NCI-H1930 (cell line): ENCODE measurements at regions not wholly inside any gene's neighbourhood (a gene's known extent, or its start where the extent isn't known, plus 50 kb on each side); places are given as distances from the start of the nearest gene placed in this dataset.
A peak's percentile ranks its signal among the peaks of the same experiment; 100 is the strongest.

Source experiments
- DNase-seq, 2 experiments: peaks; one replicate each; lab custom pipeline; 2025; lab: John Stamatoyannopoulos, UW

GRCh38 chr12:126763359-126763758 lies 1503.6 kb upstream of the TMEM132C start:
- no peak for DNase-seq

GRCh38 chr12:126767334-126767733 lies 1499.6 kb upstream of the TMEM132C start:
- no peak for DNase-seq

GRCh38 chr12:126768517-126768916 lies 1498.5 kb upstream of the TMEM132C start:
- DNase-seq = no peak

- no peak for DNase-seq
Observed at GRCh38 chr12:126770188-126770587, 1496.8 kb upstream of the TMEM132C start.

GRCh38 chr12:126772171-126772864 lies 1494.7 kb upstream of the TMEM132C start:
- DNase-seq = no peak

DNA sequence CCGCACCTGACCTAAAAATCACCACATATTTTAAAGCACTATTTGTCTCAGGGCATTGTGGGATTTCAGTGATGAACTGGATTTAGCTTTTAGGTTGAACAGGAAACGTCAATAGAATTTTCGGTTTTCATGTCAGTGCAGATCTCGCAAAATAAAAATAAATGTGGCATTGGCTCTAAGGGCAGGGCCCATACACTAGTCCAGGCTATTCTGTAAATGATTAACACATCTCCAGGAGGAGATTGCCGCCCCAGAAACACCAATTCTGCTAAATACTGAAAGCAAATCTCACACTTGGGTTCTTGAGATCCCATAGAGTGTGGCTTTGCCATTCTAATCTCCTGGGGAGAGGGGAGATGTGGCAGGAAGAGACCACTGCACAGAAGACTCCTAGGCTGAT lies 1494.0 kb upstream of the TMEM132C start:
- DNase-seq = no peak

DNA sequence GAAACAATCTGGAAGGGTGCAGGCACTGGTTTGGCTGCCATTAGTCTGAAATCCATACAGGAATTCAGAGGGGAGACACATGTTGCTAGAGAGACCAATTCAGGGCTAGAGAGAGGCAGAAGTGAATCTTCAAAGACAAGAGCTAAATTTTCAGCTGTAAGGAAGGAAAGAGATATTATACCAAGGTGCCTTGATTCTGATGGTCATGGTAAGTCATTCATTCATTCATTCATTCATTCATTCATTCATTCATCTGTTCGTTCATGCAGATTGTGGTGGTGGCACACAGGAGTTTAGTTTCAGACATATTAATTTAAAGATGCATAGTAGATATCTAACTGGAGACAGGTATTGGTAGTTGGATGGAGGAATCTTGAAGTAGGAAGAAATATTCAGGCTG lies 1493.5 kb upstream of the TMEM132C start:
- no peak for DNase-seq

DNA sequence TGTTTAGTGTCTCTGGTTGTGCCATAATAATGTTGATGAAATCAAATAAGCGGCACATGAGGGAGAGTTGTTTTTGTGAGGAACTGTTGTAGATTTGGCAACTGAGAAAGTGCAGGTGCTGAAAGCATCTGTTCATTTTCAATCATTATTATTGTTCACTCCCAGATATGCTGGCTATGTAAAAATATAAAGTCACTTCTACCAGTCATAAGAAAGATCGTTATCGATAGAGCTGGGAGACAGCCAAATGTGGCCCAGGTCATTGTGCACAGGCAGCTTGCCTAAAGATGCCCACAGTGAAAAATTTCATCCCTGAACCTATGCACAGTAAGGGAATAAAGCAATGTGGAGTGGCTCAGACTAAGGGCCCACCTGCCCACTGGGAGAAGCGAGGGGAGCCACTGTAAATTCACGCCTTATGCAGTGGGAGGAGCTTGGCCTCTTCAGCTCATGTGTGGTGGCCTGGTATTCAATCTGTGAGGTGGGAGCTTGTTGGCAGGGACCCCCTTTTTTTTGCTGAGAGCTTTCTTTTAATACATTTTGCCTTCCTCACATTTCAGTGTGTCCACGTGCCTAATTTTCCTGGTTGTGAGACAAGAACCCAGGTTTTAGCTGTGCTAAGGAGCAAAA lies 1490.8 kb upstream of the TMEM132C start:
- no peak for DNase-seq

DNA sequence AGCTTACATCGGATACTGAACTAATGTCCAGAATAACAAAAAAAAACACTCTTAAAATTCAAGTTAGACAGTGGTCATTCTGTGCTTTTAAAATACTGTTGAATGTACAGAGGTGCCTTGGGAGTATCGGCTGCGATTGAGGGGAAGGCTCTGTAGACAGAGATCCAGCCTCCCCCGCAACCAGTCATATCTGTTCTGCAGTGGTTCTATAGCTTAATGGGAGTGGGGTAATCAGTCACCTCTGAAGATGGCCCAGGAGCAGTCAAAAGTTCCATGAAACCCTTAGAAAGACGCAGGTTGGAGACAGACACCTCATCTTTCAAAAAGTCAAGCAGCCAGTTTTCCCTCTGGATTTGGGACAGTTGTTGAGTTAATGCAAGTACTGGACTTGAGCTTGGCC lies 1486.6 kb upstream of the TMEM132C start:
- no peak for DNase-seq

- DNase-seq = no peak
Observed at GRCh38 chr12:126781593-126781992, 1485.4 kb upstream of the TMEM132C start.

DNA sequence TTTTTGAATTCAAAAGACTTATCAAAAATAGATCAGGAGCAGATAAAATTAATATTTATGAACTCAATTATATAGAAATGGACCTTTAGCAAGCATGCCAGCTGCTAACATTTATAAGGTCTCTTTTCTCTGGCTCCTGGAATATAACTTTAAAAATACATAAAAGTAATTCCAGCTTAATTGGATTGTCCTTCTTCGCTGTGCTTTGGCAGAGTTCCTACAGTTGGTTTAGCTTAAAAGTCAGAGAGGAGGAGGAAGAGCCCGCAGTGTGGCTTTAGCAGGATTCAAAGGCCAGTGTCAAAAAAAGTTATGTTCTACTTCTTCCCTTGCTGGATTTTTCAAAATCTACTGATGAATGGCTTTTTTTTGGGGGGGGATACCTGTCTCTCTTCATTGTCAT lies 1484.9 kb upstream of the TMEM132C start:
- no peak for DNase-seq

- DNase-seq = peak in 1 of 2 experiments; percentile 1
Observed at GRCh38 chr12:126784328-126784921, 1482.5 kb upstream of the TMEM132C start.

GRCh38 chr12:126789963-126790362 lies 1477.0 kb upstream of the TMEM132C start:
- DNase-seq = no peak

DNA sequence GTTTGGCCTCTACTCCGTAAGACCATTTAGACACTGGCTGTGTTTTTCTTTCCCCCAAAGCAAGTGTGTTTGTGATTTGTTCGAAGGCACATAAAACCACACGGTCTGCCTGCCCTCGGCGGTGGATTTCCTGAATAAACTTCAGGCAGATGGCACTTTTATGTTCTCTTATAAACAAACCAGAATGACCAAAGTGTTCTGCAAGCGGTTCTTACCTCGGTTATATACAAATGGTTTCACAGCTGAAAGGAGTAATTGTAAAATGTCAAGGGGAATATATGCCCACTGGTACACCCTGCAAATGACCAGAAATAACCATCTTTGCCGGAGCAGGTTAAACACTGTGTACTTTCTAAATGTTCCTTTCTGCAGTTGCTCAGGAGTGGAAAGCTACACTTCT lies 1475.8 kb upstream of the TMEM132C start:
- DNase-seq = no peak

DNA sequence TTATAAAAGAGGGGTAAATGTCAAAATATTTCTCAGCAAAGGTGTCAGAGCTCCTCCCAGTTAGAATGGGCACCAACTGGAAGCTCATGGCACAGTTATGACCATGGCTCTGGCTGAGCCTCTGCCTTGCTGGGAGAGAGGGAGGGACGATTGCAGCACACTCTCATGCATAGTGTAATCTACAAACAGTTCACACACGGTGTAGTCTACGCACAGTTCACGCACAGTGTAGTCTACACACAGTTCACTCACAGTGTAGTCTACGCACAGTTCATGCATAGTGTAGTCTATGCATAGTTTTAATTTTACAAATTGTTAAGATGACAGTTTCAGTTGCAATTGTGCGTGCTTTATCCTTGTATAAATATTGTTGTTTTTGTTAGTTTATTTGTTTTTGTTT lies 1474.6 kb upstream of the TMEM132C start:
- DNase-seq = no peak

DNA sequence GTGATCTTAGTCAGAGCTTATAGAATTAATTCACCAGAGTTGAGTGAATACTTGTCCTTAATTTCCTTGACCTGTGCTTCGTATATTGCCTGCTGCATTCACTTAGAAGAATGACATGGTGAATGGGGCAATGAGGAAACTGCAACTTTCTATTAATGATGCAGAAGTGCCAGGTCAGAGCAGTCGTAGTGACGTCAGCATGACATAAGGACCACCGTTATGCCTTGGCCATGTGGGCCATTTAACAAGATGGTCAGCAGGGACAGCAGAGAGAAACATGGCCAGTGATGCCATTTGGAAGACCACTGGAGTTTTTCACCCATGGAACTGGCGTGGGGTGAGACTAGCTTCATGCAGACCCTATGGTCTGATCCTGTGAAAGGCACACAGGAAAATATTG lies 1469.4 kb upstream of the TMEM132C start:
- DNase-seq = no peak

GRCh38 chr12:126798449-126798848 lies 1468.5 kb upstream of the TMEM132C start:
- DNase-seq = no peak

DNA sequence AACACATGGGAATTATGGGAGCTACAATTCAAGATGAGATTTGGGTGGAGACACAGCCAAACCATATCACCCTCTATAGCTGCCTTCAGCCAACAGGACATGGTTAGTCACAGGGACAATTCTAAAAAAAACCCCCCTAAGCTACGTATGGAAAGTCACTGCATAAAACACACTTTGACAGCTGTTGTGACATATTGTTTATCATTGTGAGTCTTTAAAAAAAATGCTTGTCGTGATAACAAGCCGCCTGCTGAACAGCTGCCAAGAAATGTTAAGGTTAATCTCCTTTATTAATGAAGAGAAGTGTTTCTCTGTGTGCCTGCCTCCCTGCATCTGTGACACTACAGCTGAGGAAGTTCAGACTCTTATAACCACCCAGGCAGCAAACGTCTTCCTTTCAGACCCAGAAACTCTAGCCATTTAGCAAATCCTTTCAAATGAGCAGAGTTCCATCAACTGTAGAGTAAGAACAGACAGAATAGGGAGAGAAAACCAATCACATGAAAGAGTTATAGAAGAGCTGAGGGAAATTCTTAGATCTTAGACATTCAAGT lies 1459.6 kb upstream of the TMEM132C start:
- DNase-seq = no peak

DNA sequence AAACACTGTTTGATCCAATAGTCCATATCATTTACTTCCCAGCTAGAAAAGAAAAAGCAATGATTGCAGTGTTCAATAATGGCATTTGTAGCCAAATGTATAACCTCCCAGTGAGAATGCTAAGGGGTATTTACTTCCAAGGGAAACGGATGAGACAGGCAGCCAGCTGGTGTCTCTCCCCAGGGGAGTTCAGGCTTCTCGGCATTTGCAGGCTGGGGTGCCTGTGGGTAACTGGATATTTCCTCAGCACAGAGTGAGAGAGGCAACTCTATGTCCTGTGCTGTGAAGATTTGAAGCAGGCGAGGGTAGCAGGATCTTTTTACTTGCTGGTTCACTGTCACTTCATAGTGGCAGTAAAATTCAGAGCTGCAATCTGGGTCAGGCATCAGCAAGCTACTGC lies 1455.6 kb upstream of the TMEM132C start:
- no peak for DNase-seq

DNA sequence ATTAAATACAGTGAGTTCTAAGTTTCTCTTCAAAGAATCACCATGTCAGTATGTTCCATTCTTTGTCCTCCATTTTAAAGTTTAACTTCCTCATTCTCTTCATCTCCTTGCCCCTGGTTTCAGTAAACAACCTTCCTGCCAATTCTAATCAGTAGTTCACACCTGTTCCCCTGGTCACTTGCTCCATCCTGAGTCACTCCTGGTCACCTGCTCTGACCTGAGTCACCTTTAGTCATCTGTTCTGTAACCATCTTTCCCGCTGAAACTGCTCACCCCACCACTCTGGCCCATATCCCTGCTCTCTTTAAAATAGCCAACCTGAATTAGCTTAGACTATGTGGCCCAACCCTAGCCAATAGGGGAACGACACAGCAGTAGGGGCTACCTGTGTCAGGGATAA lies 1447.4 kb upstream of the TMEM132C start:
- no peak for DNase-seq

- no peak for DNase-seq
Observed at GRCh38 chr12:126830778-126831680, 1435.9 kb upstream of the TMEM132C start.

- DNase-seq = no peak
Observed at GRCh38 chr12:126837697-126838096, 1429.3 kb upstream of the TMEM132C start.
